Effector memory CD4-positive, alpha-beta T cell (primary cell): ENCODE measurements at regions not wholly inside any gene's neighbourhood (a gene's known extent, or its start where the extent isn't known, plus 50 kb on each side); places are given as distances from the start of the nearest gene placed in this dataset.

Experiments used
- DNase-seq, 3 donors: peaks; one replicate each; pipeline ENCODE4 v3.0.0-alpha.2; 2020
- H3K27ac ChIP-seq: 2 replicates; pipeline ENCODE4 v1.7.0; 2013; ENCODE audit warnings: mild to moderate bottlenecking, low read length, moderate library complexity; ENCODE audit not compliant: insufficient read depth, poor library complexity, severe bottlenecking
- H3K27me3 ChIP-seq: replicated peaks from 2 replicates; pipeline ENCODE4 v1.7.0; 2013; ENCODE audit warnings: mild to moderate bottlenecking, low read length; ENCODE audit not compliant: insufficient read depth, control insufficient read depth, poor library complexity, severe bottlenecking
- H3K36me3 ChIP-seq: 2 replicates; pipeline ENCODE4 v1.7.0; 2013; ENCODE audit warnings: mild to moderate bottlenecking, low read length, moderate library complexity; ENCODE audit not compliant: control insufficient read depth, insufficient read depth
- H3K4me1 ChIP-seq: 2 replicates; pipeline ENCODE4 v1.7.0; 2013; ENCODE audit warnings: low read length, mild to moderate bottlenecking; ENCODE audit not compliant: control insufficient read depth, insufficient read depth, poor library complexity, severe bottlenecking
- H3K4me3 ChIP-seq: 2 replicates; pipeline ENCODE4 v1.7.0; 2013; ENCODE audit warnings: low read length, low read depth, mild to moderate bottlenecking; ENCODE audit not compliant: insufficient read depth, poor library complexity, severe bottlenecking
- H3K9me3 ChIP-seq: 2 replicates; pipeline ENCODE4 v1.7.0; 2013; ENCODE audit warnings: mild to moderate bottlenecking, low read length, moderate library complexity; ENCODE audit not compliant: control insufficient read depth

DNA sequence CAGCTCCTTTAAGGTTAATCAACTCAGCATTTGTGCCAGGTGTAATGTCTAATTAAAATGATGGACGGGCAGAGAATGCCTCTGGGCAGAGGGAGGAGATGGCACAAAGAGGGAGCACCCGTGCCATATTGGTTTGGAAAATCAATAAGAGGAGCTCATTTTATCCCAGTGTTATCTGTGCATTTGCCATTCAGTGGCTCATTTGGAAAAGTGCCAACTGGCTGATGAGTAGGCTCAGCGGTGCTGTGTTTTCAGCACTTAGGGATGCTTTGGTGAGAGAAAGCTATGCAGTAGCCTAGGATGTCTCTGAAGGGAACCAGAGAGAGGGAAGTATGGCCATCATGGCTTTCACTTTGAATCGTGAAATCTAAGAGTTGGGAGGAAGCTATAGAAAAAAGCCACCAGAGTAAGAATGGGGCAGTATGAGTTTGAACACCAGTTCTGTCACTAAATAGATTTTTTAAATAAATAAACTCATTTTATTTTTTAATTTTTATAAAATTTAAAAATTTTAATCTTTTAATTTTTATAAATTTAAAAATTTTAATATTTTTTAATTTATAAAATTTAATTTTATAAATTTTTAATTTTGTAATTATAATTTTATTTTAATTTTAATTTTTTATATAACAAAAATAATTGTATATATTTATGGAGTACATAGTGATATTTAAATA, 472.8 kb downstream of the BRINP1 start:
- no peaks in the 10 kb centered on the region for H3K9me3 ChIP-seq
- H3K4me3 ChIP-seq = no peak overlapping the region
- H3K4me1 ChIP-seq = no peaks in the 10 kb centered on the region
- no peak for DNase-seq
- H3K27ac ChIP-seq = no peak overlapping the region
- no peaks in the 10 kb centered on the region for H3K36me3 ChIP-seq
- no peaks in the 10 kb centered on the region for H3K27me3 ChIP-seq

DNA sequence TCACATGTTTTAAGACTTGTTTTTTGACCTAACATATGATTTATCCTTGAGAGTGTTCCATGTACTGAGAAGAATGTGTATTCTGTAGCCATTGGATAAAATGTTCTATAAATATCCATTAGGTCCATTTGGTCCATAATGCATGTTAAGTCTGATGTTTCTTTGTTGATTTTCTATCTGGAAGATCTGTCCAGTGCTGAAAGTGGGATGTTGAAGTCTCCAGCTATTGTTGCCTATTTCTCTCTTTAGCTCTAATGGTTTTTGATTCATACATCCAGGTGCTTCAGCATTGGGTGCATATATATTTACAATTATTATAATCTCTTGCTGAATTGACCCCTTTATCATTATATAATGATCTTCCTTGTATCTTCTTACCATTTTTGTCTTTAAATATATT, 451.1 kb downstream of the BRINP1 start:
- H3K27ac ChIP-seq = no peak overlapping the region
- H3K9me3 ChIP-seq = no peaks in the 10 kb centered on the region
- no peaks in the 10 kb centered on the region for H3K4me1 ChIP-seq
- no peaks in the 10 kb centered on the region for H3K27me3 ChIP-seq
- no peak overlapping the region for H3K4me3 ChIP-seq
- H3K36me3 ChIP-seq = no peaks in the 10 kb centered on the region
- no peak for DNase-seq

DNA sequence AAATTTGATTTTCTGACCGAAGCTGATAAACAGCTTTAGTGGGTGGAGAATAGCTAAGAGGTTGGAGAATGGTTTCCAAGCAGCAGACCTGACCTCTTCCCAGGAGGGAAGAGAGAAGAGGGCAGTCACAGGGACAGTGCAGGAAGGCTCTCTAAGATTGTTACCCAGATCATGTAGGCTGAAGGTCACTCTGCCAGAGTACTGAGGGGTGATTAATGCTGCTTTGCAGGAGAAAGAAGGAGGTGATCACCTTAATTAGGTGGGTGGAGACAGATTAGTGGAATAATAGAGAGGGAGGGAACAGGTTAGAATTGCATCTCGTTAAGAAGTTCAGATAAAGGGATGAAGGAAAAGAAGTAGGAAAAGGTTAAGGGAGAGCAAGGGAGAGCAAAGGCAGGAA, 440.5 kb downstream of the BRINP1 start:
- no peak for DNase-seq
- Histone ChIP-seq H3K27ac (no peak overlapping the region), H3K27me3 (no peaks in the 10 kb centered on the region), H3K4me3 (no peak overlapping the region), H3K36me3 (no peaks in the 10 kb centered on the region), H3K9me3 (no peaks in the 10 kb centered on the region), H3K4me1 (no peaks in the 10 kb centered on the region)

DNA sequence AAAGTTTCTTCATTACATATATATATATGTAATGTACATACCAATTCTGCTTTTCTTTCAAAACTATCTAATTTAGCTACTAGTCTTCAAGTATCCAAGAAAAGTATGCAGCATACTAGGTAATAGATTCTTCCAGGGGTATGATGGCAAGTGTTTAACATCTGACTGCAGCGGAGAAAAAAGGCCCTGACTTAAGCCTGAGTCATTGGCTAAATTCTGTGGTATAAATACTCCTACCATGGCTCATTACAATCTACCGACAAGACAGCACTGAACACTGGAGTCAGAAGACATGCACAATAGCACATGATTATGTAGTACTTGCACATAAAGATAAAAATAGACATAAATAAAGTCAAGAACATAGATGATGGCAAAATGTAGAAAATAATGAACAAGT, 439.9 kb downstream of the BRINP1 start:
- no peaks in the 10 kb centered on the region for H3K9me3 ChIP-seq
- H3K4me1 ChIP-seq = no peaks in the 10 kb centered on the region
- DNase-seq = no peak
- H3K27ac ChIP-seq = no peak overlapping the region
- H3K27me3 ChIP-seq = no peaks in the 10 kb centered on the region
- H3K4me3 ChIP-seq = no peak overlapping the region
- no peaks in the 10 kb centered on the region for H3K36me3 ChIP-seq

DNA sequence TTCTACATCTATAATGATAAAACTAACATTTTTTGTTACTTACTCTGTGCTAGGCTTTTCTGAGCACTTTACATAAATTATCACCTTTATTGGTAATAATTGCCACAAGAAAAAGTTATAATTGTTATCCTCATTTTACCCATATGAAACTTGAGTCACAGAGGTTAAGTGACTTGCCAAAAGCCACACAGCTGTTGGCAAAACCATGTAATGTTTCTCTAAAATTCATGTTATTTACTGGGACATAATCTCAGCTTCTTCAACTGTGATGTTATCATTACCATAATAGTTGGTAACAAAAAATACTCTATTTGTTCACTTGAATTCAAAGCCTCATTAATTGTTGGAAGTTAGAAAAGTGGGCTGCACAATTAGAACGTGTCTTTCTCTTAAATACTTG, 437.3 kb downstream of the BRINP1 start:
- H3K36me3 ChIP-seq = no peaks in the 10 kb centered on the region
- no peaks in the 10 kb centered on the region for H3K9me3 ChIP-seq
- no peak for DNase-seq
- H3K27me3 ChIP-seq = no peaks in the 10 kb centered on the region
- no peak overlapping the region for H3K27ac ChIP-seq
- no peaks in the 10 kb centered on the region for H3K4me1 ChIP-seq
- no peak overlapping the region for H3K4me3 ChIP-seq

DNA sequence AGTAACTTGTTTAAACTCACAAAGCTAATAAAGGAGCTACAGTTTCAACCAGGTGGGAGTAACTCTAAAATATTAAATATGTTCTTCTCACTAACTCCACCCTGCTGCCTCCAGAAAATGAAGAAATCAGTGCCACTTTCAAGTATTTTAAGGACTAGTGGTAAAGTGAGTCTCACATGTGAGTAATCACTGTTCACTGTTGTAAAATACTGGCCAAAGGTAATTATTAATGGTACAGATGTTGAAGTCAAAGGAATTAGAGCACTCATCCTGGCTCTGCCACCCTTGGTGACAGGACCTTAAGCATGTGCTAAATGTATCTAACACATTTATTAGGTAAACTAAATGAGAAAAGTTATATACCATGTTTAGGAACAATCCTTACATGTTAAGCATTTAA, 430.7 kb downstream of the BRINP1 start:
- H3K27me3 ChIP-seq = no peaks in the 10 kb centered on the region
- no peak for DNase-seq
- no peak overlapping the region for H3K27ac ChIP-seq
- H3K4me3 ChIP-seq = no peak overlapping the region
- no peaks in the 10 kb centered on the region for H3K9me3 ChIP-seq
- no peaks in the 10 kb centered on the region for H3K4me1 ChIP-seq
- H3K36me3 ChIP-seq = no peaks in the 10 kb centered on the region

DNA sequence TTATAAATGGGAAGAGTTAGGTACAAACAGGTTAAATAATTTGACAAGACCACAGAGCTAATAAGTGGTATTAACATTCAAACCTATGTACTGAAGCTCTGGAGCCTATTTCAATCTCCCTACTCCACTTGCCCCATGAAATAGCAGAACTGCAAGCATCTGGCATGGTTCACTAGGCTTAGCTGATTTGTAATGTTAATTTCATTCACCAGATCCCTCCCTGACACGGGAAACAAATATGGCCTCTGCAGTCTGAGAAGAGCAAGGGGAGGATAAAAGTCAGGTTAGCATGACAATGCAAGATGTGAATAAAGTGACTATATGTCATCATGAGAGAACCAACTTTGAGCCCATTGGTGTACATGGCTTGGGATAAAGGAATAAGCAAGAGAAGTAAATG, 428.8 kb downstream of the BRINP1 start:
- Histone ChIP-seq H3K4me1 (no peaks in the 10 kb centered on the region), H3K27me3 (no peaks in the 10 kb centered on the region), H3K36me3 (no peaks in the 10 kb centered on the region), H3K27ac (no peak overlapping the region), H3K9me3 (no peaks in the 10 kb centered on the region), H3K4me3 (no peak overlapping the region)
- no peak for DNase-seq

DNA sequence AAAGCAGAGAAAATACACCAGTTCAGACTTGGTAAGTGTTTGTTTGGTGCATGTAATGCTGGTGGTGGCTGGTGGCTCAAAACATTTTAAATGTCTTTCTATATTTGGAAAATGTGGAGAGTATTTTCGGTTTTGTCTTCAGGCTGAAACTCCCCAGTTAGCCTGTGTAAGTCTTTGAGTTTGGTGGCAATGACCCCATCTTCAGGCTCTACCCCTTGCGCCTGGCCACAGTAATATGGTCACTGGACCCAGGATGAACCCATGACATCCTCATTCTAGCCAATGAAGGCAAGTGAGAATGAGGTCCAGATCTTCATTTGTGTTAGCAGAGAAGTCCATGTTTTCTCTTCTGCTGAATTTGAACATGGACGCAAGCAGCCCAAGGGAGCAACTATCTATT, 422.6 kb downstream of the BRINP1 start:
- H3K27me3 ChIP-seq = no peaks in the 10 kb centered on the region

DNA sequence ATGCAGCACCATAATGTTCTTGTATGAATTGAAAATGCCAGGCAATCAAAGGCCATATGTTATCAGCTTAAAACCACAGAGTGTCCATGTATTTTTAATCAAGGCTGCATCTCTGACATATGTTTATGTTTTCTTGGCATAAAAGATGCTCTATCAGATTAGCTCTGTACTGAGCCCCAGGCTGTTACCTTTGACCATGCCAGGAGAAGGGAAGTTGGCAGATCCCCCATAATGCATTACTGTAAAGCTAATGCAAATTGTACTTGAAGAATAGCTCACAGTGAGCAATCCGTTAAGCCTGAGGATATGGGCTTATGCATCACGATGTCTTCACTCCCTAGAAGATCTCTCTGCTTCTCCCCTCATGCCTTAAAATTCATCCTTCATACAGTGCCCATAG, 414.4 kb downstream of the BRINP1 start:
- Histone ChIP-seq H3K36me3 (no peaks in the 10 kb centered on the region), H3K27ac (no peak overlapping the region), H3K9me3 (no peaks in the 10 kb centered on the region), H3K4me1 (no peaks in the 10 kb centered on the region), H3K4me3 (no peak overlapping the region), H3K27me3 (no peaks in the 10 kb centered on the region)
- no peak for DNase-seq

More for the DNA sequence above, 422.6 kb downstream of the BRINP1 start:
- Histone ChIP-seq H3K4me1 (no peaks in the 10 kb centered on the region), H3K9me3 (no peaks in the 10 kb centered on the region), H3K27ac (no peak overlapping the region), H3K36me3 (no peaks in the 10 kb centered on the region), H3K4me3 (no peak overlapping the region)
- DNase-seq = no peak

DNA sequence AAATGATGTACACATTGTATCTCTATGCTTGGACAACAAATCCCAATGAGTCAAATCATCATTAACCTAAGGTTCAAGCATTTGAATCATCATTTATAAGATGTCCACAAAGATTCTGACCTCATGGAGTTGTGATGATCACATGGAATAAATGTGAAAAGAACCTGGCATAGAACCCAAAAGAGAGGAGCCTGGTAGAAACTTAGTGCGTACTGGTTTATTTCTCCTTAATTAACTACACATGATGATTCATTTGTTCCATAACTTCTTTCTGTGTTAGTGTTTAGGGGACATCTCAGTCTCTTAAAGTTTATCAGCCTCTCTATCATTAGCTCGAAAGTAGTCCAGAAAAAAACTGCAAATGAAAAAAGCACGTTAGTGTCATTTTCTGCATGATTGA, 411.6 kb downstream of the BRINP1 start:
- DNase-seq = no peak
- Histone ChIP-seq H3K36me3 (no peaks in the 10 kb centered on the region), H3K27me3 (no peaks in the 10 kb centered on the region), H3K4me3 (no peak overlapping the region), H3K9me3 (no peaks in the 10 kb centered on the region), H3K4me1 (no peaks in the 10 kb centered on the region), H3K27ac (no peak overlapping the region)
